ENCODE measurements at regions not wholly inside any gene's neighbourhood (a gene's known extent, or its start where the extent isn't known, plus 50 kb on each side); places are given as distances from the start of the nearest gene placed in this dataset.

GRCh38 chr14:84584511-84584910 is 945.4 kb upstream of the FLRT2 start:
- TF ChIP-seq, protein P1, sequence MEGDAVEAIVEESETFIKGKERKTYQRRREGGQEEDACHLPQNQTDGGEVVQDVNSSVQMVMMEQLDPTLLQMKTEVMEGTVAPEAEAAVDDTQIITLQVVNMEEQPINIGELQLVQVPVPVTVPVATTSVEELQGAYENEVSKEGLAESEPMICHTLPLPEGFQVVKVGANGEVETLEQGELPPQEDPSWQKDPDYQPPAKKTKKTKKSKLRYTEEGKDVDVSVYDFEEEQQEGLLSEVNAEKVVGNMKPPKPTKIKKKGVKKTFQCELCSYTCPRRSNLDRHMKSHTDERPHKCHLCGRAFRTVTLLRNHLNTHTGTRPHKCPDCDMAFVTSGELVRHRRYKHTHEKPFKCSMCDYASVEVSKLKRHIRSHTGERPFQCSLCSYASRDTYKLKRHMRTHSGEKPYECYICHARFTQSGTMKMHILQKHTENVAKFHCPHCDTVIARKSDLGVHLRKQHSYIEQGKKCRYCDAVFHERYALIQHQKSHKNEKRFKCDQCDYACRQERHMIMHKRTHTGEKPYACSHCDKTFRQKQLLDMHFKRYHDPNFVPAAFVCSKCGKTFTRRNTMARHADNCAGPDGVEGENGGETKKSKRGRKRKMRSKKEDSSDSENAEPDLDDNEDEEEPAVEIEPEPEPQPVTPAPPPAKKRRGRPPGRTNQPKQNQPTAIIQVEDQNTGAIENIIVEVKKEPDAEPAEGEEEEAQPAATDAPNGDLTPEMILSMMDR (IDR thresholded peaks at IDR 0.05) = no peak
- no peak for TF ChIP-seq POLR2A (IDR thresholded peaks at IDR 0.05)
